ENCODE measurements at regions not wholly inside any gene's neighbourhood (a gene's known extent, or its start where the extent isn't known, plus 50 kb on each side); places are given as distances from the start of the nearest gene placed in this dataset.
A peak's percentile ranks its signal among the peaks of the same experiment; 100 is the strongest.

DNA sequence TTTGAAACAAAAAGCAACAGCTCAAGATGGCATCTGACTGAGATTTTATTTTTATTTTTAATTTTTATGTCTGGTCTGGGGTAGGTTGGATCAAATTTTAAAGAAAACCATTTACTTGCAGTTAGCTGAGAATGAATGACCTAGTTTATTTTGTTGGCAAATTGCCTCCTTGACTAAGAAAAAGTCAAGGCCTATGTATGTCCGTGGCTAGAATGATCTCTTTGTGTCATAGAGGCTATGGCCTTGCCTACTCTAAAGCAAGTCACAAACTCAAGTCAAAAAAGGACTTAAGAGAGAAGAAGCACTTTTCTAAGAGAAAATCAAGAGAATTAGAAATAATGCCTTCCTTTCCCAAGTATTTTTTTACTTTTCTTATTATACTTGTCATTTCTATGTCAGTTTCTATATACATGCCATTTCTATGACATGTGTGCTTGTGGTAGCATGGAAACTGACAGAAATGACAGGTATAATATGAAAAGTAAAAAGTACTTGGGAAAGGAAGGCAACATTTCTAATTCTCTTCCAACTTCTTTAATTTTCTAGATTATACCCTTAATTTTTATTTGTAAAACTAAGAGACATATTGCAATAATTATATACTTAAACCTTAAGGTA lies 136.7 kb downstream of the CENPF start:
- DNase-seq (ENCODE audit: low read depth in 2 of 2): no peak
- H2AFZ ChIP-seq (ENCODE audit: low read length): no peak overlapping the region
- no peak for TF ChIP-seq EZH2 (IDR thresholded peaks at IDR 0.05; ENCODE audit: low read length, missing control alignments)
- TF ChIP-seq, protein P1, sequence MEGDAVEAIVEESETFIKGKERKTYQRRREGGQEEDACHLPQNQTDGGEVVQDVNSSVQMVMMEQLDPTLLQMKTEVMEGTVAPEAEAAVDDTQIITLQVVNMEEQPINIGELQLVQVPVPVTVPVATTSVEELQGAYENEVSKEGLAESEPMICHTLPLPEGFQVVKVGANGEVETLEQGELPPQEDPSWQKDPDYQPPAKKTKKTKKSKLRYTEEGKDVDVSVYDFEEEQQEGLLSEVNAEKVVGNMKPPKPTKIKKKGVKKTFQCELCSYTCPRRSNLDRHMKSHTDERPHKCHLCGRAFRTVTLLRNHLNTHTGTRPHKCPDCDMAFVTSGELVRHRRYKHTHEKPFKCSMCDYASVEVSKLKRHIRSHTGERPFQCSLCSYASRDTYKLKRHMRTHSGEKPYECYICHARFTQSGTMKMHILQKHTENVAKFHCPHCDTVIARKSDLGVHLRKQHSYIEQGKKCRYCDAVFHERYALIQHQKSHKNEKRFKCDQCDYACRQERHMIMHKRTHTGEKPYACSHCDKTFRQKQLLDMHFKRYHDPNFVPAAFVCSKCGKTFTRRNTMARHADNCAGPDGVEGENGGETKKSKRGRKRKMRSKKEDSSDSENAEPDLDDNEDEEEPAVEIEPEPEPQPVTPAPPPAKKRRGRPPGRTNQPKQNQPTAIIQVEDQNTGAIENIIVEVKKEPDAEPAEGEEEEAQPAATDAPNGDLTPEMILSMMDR (conservative IDR thresholded peaks at IDR 0.05 in 1 of 2, IDR thresholded peaks at IDR 0.05 in 1 of 2; ENCODE audit: low read depth in 1 of 2, low read length in 2 of 2): no peak
- no peaks in the 10 kb centered on the region for H3K36me3 ChIP-seq (ENCODE audit: control insufficient read depth, insufficient read depth, low read length)
- no peak overlapping the region for H3K4me3 ChIP-seq (replicated peaks in 1 of 4; ENCODE audit: control extremely low read depth in 1 of 4, insufficient read depth in 1 of 4, low read depth in 3 of 4, low read length in 4 of 4)
- H3K79me2 ChIP-seq (ENCODE audit: control insufficient read depth, insufficient read depth, low read length): no peaks in the 10 kb centered on the region
- no peak overlapping the region for H3K27ac ChIP-seq (ENCODE audit: insufficient read depth, low read length)
- no peaks in the 10 kb centered on the region for H3K9me3 ChIP-seq (ENCODE audit: control insufficient read depth, insufficient read depth, low read depth, low read length)
- H3K4me2 ChIP-seq (ENCODE audit: extremely low read depth, insufficient read depth, low read length): no peak overlapping the region
- no peaks in the 10 kb centered on the region for H4K20me1 ChIP-seq (ENCODE audit: control insufficient read depth, extremely low read depth, insufficient read depth, low read length)
- H3K4me1 ChIP-seq (ENCODE audit: control insufficient read depth, extremely low read depth, insufficient read depth, low read length): no peaks in the 10 kb centered on the region
- no peaks in the 10 kb centered on the region for H3K27me3 ChIP-seq (ENCODE audit: control insufficient read depth, insufficient read depth, low read length)
- H3K9ac ChIP-seq (ENCODE audit: insufficient read depth, low read length): no peak overlapping the region

DNA sequence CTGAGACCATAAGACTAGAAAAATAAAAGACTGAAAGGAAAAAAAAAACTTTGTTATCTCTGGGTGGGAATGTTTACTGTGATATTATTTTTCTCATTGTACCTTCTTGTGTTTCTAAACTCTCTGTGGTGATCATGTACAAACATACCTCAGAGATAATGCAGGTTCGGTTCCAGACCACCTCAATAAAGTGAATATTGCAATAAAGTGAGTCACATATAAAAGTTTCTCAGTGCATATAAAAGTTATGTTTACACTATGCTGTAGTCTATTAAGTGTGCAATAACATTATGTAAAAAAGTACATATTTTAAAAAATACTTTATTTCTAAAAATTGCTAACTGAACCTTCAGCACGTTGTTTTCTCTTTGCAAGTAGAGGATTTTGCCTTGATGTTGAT lies 137.5 kb downstream of the CENPF start:
- Histone ChIP-seq H3K79me2 (ENCODE audit: control insufficient read depth, insufficient read depth, low read length) (no peaks in the 10 kb centered on the region), H3K36me3 (ENCODE audit: control insufficient read depth, insufficient read depth, low read length) (no peaks in the 10 kb centered on the region), H4K20me1 (ENCODE audit: control insufficient read depth, extremely low read depth, insufficient read depth, low read length) (no peaks in the 10 kb centered on the region), H3K27ac (ENCODE audit: insufficient read depth, low read length) (no peak overlapping the region), H2AFZ (ENCODE audit: low read length) (no peak overlapping the region), H3K9ac (ENCODE audit: insufficient read depth, low read length) (no peak overlapping the region), H3K9me3 (ENCODE audit: control insufficient read depth, insufficient read depth, low read depth, low read length) (no peaks in the 10 kb centered on the region), H3K4me2 (ENCODE audit: extremely low read depth, insufficient read depth, low read length) (no peak overlapping the region), H3K4me1 (ENCODE audit: control insufficient read depth, extremely low read depth, insufficient read depth, low read length) (no peaks in the 10 kb centered on the region), H3K27me3 (ENCODE audit: control insufficient read depth, insufficient read depth, low read length) (no peaks in the 10 kb centered on the region), H3K4me3 (replicated peaks in 1 of 4; ENCODE audit: control extremely low read depth in 1 of 4, insufficient read depth in 1 of 4, low read depth in 3 of 4, low read length in 4 of 4) (no peak overlapping the region)
- DNase-seq (ENCODE audit: low read depth in 2 of 2): no peak
- no peak for TF ChIP-seq EZH2 (IDR thresholded peaks at IDR 0.05; ENCODE audit: low read length, missing control alignments)
- TF ChIP-seq, protein P1 (conservative IDR thresholded peaks at IDR 0.05 in 1 of 2, IDR thresholded peaks at IDR 0.05 in 1 of 2; ENCODE audit: low read depth in 1 of 2, low read length in 2 of 2): no peak

DNA sequence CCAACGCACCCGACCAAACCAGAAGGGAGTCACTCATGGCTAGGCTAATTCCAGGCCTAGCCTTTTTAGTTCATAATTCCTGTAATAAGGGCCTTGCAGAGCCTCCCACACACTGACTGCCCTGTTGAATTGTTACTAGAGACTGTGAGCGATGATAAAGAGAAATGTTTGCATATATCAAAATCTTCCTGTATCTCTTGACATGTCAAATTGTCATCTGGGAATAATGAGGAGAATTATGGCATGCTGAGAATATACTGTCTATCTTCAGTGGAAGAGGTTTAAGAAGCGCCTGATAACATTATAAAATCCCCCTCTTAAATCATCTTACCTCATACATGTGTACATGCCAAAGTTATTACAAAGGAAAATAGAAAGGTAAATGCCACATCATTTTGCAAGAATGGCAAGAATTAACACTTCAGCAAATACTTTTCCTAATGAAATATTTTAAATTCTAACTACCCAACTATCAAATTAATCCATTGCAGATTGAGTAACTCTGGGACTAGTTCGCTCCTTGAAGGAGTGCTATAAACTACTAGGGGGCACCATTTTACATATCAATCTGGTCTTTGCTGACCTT lies 144.1 kb downstream of the CENPF start:
- Histone ChIP-seq H3K27me3 (ENCODE audit: control insufficient read depth, insufficient read depth, low read length) (no peaks in the 10 kb centered on the region), H3K4me3 (replicated peaks in 1 of 4; ENCODE audit: control extremely low read depth in 1 of 4, insufficient read depth in 1 of 4, low read depth in 3 of 4, low read length in 4 of 4) (no peak overlapping the region), H3K36me3 (ENCODE audit: control insufficient read depth, insufficient read depth, low read length) (no peaks in the 10 kb centered on the region), H3K9me3 (ENCODE audit: control insufficient read depth, insufficient read depth, low read depth, low read length) (no peaks in the 10 kb centered on the region), H4K20me1 (ENCODE audit: control insufficient read depth, extremely low read depth, insufficient read depth, low read length) (no peaks in the 10 kb centered on the region), H3K9ac (ENCODE audit: insufficient read depth, low read length) (no peak overlapping the region), H3K79me2 (ENCODE audit: control insufficient read depth, insufficient read depth, low read length) (no peaks in the 10 kb centered on the region), H3K4me1 (ENCODE audit: control insufficient read depth, extremely low read depth, insufficient read depth, low read length) (no peaks in the 10 kb centered on the region), H3K27ac (ENCODE audit: insufficient read depth, low read length) (no peak overlapping the region), H2AFZ (ENCODE audit: low read length) (no peak overlapping the region), H3K4me2 (ENCODE audit: extremely low read depth, insufficient read depth, low read length) (no peak overlapping the region)
- TF ChIP-seq, protein P1 (conservative IDR thresholded peaks at IDR 0.05 in 1 of 2, IDR thresholded peaks at IDR 0.05 in 1 of 2; ENCODE audit: low read depth in 1 of 2, low read length in 2 of 2): no peak
- TF ChIP-seq EZH2 (IDR thresholded peaks at IDR 0.05; ENCODE audit: low read length, missing control alignments): no peak
- peak in 1 of 2 donors; percentile 40 for DNase-seq (ENCODE audit: low read depth in 2 of 2)
